ENCODE measurements at regions not wholly inside any gene's neighbourhood (a gene's known extent, or its start where the extent isn't known, plus 50 kb on each side); places are given as distances from the start of the nearest gene placed in this dataset.
A peak's percentile ranks its signal among the peaks of the same experiment; 100 is the strongest.

GRCh38 chr9:91060520-91061343 is 259.1 kb downstream of the SYK start:
- peak; percentile 98 for DNase-seq (ENCODE audit: low read depth)
- H3K4me3 ChIP-seq (ENCODE audit: low read depth, low read length), result peak overlapping the region; percentile 21
- TF ChIP-seq, protein P1, sequence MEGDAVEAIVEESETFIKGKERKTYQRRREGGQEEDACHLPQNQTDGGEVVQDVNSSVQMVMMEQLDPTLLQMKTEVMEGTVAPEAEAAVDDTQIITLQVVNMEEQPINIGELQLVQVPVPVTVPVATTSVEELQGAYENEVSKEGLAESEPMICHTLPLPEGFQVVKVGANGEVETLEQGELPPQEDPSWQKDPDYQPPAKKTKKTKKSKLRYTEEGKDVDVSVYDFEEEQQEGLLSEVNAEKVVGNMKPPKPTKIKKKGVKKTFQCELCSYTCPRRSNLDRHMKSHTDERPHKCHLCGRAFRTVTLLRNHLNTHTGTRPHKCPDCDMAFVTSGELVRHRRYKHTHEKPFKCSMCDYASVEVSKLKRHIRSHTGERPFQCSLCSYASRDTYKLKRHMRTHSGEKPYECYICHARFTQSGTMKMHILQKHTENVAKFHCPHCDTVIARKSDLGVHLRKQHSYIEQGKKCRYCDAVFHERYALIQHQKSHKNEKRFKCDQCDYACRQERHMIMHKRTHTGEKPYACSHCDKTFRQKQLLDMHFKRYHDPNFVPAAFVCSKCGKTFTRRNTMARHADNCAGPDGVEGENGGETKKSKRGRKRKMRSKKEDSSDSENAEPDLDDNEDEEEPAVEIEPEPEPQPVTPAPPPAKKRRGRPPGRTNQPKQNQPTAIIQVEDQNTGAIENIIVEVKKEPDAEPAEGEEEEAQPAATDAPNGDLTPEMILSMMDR (IDR thresholded peaks at IDR 0.05; ENCODE audit: insufficient read depth, low read depth, low read length), result no peak

DNA sequence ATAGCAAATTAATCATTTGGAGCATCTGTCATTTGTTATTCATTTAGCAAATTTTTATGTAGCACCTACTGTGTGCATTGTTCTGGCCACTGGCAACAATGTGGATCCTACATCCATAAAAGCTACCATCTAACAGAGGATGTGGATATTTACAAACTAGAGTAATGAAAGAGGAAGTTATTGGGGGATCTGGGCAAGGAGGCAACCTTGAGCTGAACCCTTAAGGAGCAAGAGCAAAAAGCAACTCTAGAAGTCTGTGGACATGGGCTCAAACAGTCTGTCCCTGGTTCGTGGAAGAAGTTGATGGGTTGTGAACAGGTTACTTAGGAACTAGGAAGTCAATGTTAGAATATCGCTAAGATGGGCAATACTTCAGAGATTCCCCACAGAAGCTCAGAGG is 259.9 kb downstream of the SYK start:
- no peak for DNase-seq (ENCODE audit: low read depth)
- TF ChIP-seq, protein P1 (IDR thresholded peaks at IDR 0.05; ENCODE audit: insufficient read depth, low read depth, low read length), result no peak

DNA sequence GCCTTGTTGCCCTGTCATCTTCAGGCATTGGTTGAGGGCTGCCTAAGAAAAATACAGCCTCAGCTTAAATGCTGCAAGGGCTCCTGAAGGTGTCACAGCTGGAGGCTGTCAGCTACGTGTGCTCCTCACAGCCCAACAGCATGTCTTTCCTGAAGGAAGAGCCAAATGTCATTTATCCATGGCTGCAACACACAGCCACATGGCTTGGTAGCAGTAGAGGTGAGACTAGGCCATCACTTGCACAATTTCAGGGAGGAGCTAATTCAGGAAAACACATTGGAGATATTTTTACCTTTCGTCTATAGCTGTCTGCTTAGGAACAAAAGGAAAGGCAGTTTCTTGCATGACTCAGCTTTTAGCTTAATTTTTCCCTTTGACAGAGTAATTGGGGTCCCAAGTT is 260.7 kb downstream of the SYK start:
- no peak overlapping the region for H3K4me3 ChIP-seq (ENCODE audit: low read depth, low read length)
- no peak for DNase-seq (ENCODE audit: low read depth)
- TF ChIP-seq, protein P1 (IDR thresholded peaks at IDR 0.05; ENCODE audit: insufficient read depth, low read depth, low read length), result no peak

More for the DNA sequence above, 259.9 kb downstream of the SYK start:
- H3K4me3 ChIP-seq (ENCODE audit: low read depth, low read length), result no peak overlapping the region

GRCh38 chr9:91063471-91063870 is 261.9 kb downstream of the SYK start:
- H3K4me3 ChIP-seq (ENCODE audit: low read depth, low read length), result no peak overlapping the region
- no peak for DNase-seq (ENCODE audit: low read depth)
- TF ChIP-seq, protein P1 (IDR thresholded peaks at IDR 0.05; ENCODE audit: insufficient read depth, low read depth, low read length), result no peak

GRCh38 chr9:91065231-91066041 is 263.8 kb downstream of the SYK start:
- TF ChIP-seq, protein P1 (IDR thresholded peaks at IDR 0.05; ENCODE audit: insufficient read depth, low read depth, low read length), result no peak
- no peak for DNase-seq (ENCODE audit: low read depth)
- no peak overlapping the region for H3K4me3 ChIP-seq (ENCODE audit: low read depth, low read length)

DNA sequence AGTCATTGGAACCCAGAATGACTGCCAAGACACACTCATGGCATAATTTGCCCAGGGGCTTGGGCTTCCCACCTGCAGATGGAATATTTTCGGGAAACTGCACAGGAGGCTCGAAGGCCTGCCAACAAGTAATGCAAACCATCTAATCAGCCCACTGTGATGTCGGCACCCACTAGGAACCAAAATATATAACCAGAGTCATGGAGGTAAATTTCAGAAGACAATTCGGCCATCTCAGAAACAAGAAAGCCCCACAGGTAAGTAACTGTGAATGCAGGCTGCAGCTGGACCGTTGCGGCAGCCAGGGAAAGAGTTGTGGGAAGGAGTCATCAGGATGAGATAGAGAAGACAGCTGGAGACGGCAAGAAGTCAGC is 264.4 kb downstream of the SYK start:
- TF ChIP-seq, protein P1 (IDR thresholded peaks at IDR 0.05; ENCODE audit: insufficient read depth, low read depth, low read length), result no peak
- H3K4me3 ChIP-seq (ENCODE audit: low read depth, low read length), result no peak overlapping the region
- DNase-seq (ENCODE audit: low read depth), result no peak

Measured in fibroblast of villous mesenchyme (primary cell).